Progenitor cell of endocrine pancreas (in vitro differentiated cells): ENCODE measurements at regions not wholly inside any gene's neighbourhood (a gene's known extent, or its start where the extent isn't known, plus 50 kb on each side); places are given as distances from the start of the nearest gene placed in this dataset.
"Not testable (repeated sequence)": the region's sequence is repeated elsewhere in the genome, so short reads cannot be mapped to it uniquely, and the experiment has no call there.

Experiments used
- DNase-seq: peaks from one replicate; pipeline ENCODE4 v3.0.0; 2021; ENCODE audit warnings: low spot score; ENCODE audit not compliant: unreplicated experiment
- H3K27ac Mint-ChIP-seq: 2 replicates; pipeline ENCODE4 v1.8.0; 2021; ENCODE audit warnings: mild to moderate bottlenecking, moderate library complexity, mixed read lengths
- H3K27me3 Mint-ChIP-seq: 2 replicates; pipeline ENCODE4 v1.8.0; 2021; ENCODE audit warnings: mixed read lengths
- H3K36me3 Mint-ChIP-seq: 2 replicates; pipeline ENCODE4 v1.8.0; 2022; ENCODE audit warnings: mixed read lengths; ENCODE audit not compliant: insufficient read depth
- H3K4me1 Mint-ChIP-seq: 2 replicates; pipeline ENCODE4 v1.8.0; 2021; ENCODE audit warnings: low read depth, mixed read lengths
- H3K4me3 Mint-ChIP-seq: 2 replicates; pipeline ENCODE4 v1.8.0; 2021; ENCODE audit warnings: low read depth, mild to moderate bottlenecking, moderate library complexity, mixed read lengths
- H3K9me3 Mint-ChIP-seq: 2 replicates; pipeline ENCODE4 v1.8.0; 2021; ENCODE audit warnings: low read depth, mixed read lengths
- CTCF ChIP-seq: fragments of 200-600 bp; sonication (generic); IDR thresholded peaks from one replicate; pipeline ENCODE4 v1.5.0; 2021; ENCODE audit warnings: antibody characterized with exemption, mild to moderate bottlenecking; ENCODE audit not compliant: unreplicated experiment

- no peak for DNase-seq
- Mint-ChIP-seq H3K27ac (no peak overlapping the region), H3K36me3 (no peaks in the 10 kb centered on the region), H3K4me3 (no peak overlapping the region), H3K4me1 (no peaks in the 10 kb centered on the region), H3K27me3 (peaks cover 7% of the 10 kb centered on the region), H3K9me3 (no peaks in the 10 kb centered on the region)
- TF ChIP-seq CTCF: no peak
These were observed 165.0 kb upstream of the MPDZ start for GRCh38 chr9:13444245-13445102.

- Mint-ChIP-seq H3K4me1 (no peaks in the 10 kb centered on the region), H3K9me3 (no peaks in the 10 kb centered on the region), H3K27ac (no peak overlapping the region), H3K4me3 (no peak overlapping the region), H3K36me3 (no peaks in the 10 kb centered on the region), H3K27me3 (peaks cover 7% of the 10 kb centered on the region)
- no peak for DNase-seq
- no peak for TF ChIP-seq CTCF
These were observed 164.1 kb upstream of the MPDZ start for GRCh38 chr9:13443346-13444244.

GRCh38 chr9:13439685-13440476, 160.4 kb upstream of the MPDZ start:
- no peak overlapping the region for H3K27ac Mint-ChIP-seq
- H3K4me3 Mint-ChIP-seq: no peak overlapping the region
- TF ChIP-seq CTCF: no peak
- H3K36me3 Mint-ChIP-seq: no peaks in the 10 kb centered on the region
- H3K4me1 Mint-ChIP-seq: peaks cover 2% of the 10 kb centered on the region
- DNase-seq: no peak
- no peaks in the 10 kb centered on the region for H3K9me3 Mint-ChIP-seq
- H3K27me3 Mint-ChIP-seq: peaks cover 13% of the 10 kb centered on the region

GRCh38 chr9:13437866-13438265, 158.4 kb upstream of the MPDZ start:
- H3K4me1 Mint-ChIP-seq: peaks cover 4% of the 10 kb centered on the region
- no peak for TF ChIP-seq CTCF
- no peaks in the 10 kb centered on the region for H3K9me3 Mint-ChIP-seq
- peaks cover 8% of the 10 kb centered on the region for H3K27me3 Mint-ChIP-seq
- H3K4me3 Mint-ChIP-seq: no peak overlapping the region
- no peak for DNase-seq
- no peaks in the 10 kb centered on the region for H3K36me3 Mint-ChIP-seq
- no peak overlapping the region for H3K27ac Mint-ChIP-seq

- no peaks in the 10 kb centered on the region for H3K36me3 Mint-ChIP-seq
- DNase-seq: no peak
- peaks cover 9% of the 10 kb centered on the region for H3K27me3 Mint-ChIP-seq
- no peak overlapping the region for H3K4me3 Mint-ChIP-seq
- no peak for TF ChIP-seq CTCF
- H3K4me1 Mint-ChIP-seq: peaks cover 4% of the 10 kb centered on the region
- no peak overlapping the region for H3K27ac Mint-ChIP-seq
- no peaks in the 10 kb centered on the region for H3K9me3 Mint-ChIP-seq
These were observed 157.1 kb upstream of the MPDZ start for GRCh38 chr9:13436591-13436990.

- not testable (repeated sequence) for H3K9me3 Mint-ChIP-seq, H3K36me3 Mint-ChIP-seq, DNase-seq, H3K4me3 Mint-ChIP-seq, H3K27ac Mint-ChIP-seq, H3K4me1 Mint-ChIP-seq
- H3K27me3 Mint-ChIP-seq: peaks cover 21% of the 10 kb centered on the region
These were observed 154.0 kb upstream of the MPDZ start for GRCh38 chr9:13433453-13433852.
